ENCODE measurements at regions not wholly inside any gene's neighbourhood (a gene's known extent, or its start where the extent isn't known, plus 50 kb on each side); places are given as distances from the start of the nearest gene placed in this dataset.

DNA sequence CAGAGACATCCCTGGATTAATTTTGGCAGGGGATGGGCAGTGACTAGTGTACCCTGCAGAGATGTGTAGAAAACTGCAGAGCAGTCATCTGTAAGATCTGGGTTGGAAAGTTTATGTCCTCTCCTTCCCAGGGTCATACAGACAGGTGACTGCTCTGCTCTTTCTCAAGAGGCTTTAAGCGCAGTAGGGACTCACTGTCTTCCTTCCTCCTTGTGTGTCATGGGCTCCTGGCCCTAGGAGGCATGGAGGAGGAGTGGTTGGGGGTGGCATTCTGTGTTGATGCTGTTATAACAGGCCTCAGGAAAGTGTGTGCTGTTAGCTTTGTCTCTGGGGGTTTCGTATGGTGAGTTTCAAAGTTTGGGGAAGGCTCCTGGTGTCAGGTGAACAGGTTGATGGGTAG, 130.5 kb upstream of the MGAT5 start:
- Histone ChIP-seq H2AFZ (ENCODE audit: low read length) (no peak overlapping the region), H3K4me3 (ENCODE audit: low read depth, low read length, poor library complexity, severe bottlenecking) (no peak overlapping the region), H3K36me3 (ENCODE audit: insufficient read depth, low read length) (peaks cover 10% of the 10 kb centered on the region; the same call in 1 of the 2 replicates), H3K27ac (ENCODE audit: low read depth, low read length, poor library complexity, severe bottlenecking) (no peak overlapping the region), H3K4me1 (ENCODE audit: insufficient read depth, low read length, poor library complexity, severe bottlenecking) (peaks cover 58% of the 10 kb centered on the region), H3K9me3 (ENCODE audit: low read length) (no peaks in the 10 kb centered on the region), H3K9me2 (ENCODE audit: insufficient read depth, low read length) (no peaks in the 10 kb centered on the region), H3K4me2 (ENCODE audit: low read length) (peak overlapping the region; percentile 91), H3K79me2 (ENCODE audit: insufficient read depth, low read depth, low read length) (peaks cover 69% of the 10 kb centered on the region; the same call in 1 of the 2 replicates), H4K20me1 (ENCODE audit: insufficient read depth, low read length) (peaks cover 56% of the 10 kb centered on the region)
- intact Hi-C loops (cut with micrococcal nuclease; ENCODE audit: unreplicated experiment): loop anchor here (5.0 kb wide), 1 partner anchor 169 kb away; no protein-coding TSS in a partner anchor
- CTCF ChIA-PET (ENCODE audit: unreplicated experiment): no interaction called here
- POLR2A ChIA-PET: interaction anchor here (0.5 to 1.0 kb wide), 3 partner anchors 13 to 341 kb away, joined by 3 to 4 read pairs (median 3); no protein-coding TSS in a partner anchor
- DNase-seq (ENCODE audit: low spot score): no peak
- no TSS peak for BruUV-seq (replicated peaks)
- TF ChIP-seq, protein P1, sequence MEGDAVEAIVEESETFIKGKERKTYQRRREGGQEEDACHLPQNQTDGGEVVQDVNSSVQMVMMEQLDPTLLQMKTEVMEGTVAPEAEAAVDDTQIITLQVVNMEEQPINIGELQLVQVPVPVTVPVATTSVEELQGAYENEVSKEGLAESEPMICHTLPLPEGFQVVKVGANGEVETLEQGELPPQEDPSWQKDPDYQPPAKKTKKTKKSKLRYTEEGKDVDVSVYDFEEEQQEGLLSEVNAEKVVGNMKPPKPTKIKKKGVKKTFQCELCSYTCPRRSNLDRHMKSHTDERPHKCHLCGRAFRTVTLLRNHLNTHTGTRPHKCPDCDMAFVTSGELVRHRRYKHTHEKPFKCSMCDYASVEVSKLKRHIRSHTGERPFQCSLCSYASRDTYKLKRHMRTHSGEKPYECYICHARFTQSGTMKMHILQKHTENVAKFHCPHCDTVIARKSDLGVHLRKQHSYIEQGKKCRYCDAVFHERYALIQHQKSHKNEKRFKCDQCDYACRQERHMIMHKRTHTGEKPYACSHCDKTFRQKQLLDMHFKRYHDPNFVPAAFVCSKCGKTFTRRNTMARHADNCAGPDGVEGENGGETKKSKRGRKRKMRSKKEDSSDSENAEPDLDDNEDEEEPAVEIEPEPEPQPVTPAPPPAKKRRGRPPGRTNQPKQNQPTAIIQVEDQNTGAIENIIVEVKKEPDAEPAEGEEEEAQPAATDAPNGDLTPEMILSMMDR (conservative IDR thresholded peaks at IDR 0.05; ENCODE audit: low read length): no peak
- no peak for TF ChIP-seq EZH2phosphoT487 (IDR thresholded peaks at IDR 0.05; ENCODE audit: borderline replicate concordance, low read depth, low read length)

- Histone ChIP-seq H3K4me2 (ENCODE audit: low read length) (peak overlapping the region; percentile 91), H3K9me2 (ENCODE audit: insufficient read depth, low read length) (no peaks in the 10 kb centered on the region), H3K4me1 (ENCODE audit: insufficient read depth, low read length, poor library complexity, severe bottlenecking) (peaks cover 50% of the 10 kb centered on the region), H4K20me1 (ENCODE audit: insufficient read depth, low read length) (peaks cover 56% of the 10 kb centered on the region), H2AFZ (ENCODE audit: low read length) (no peak overlapping the region), H3K36me3 (ENCODE audit: insufficient read depth, low read length) (peaks cover 13% of the 10 kb centered on the region), H3K27ac (ENCODE audit: low read depth, low read length, poor library complexity, severe bottlenecking) (no peak overlapping the region), H3K4me3 (ENCODE audit: low read depth, low read length, poor library complexity, severe bottlenecking) (no peak overlapping the region), H3K9me3 (ENCODE audit: low read length) (0 out of 2 replicates have a peak, but pooled peaks cover 3% of the 10 kb centered on the region), H3K79me2 (ENCODE audit: insufficient read depth, low read depth, low read length) (peaks cover 78% of the 10 kb centered on the region)
- CTCF ChIA-PET (ENCODE audit: unreplicated experiment): no interaction called here
- DNase-seq (ENCODE audit: low spot score): peak; percentile 27
- TF ChIP-seq, protein P1 (conservative IDR thresholded peaks at IDR 0.05; ENCODE audit: low read length): no peak
- TF ChIP-seq EZH2phosphoT487 (IDR thresholded peaks at IDR 0.05; ENCODE audit: borderline replicate concordance, low read depth, low read length): no peak
- no TSS peak for BruUV-seq (replicated peaks)
- POLR2A ChIA-PET: no interaction called here
- intact Hi-C loops (cut with micrococcal nuclease; ENCODE audit: unreplicated experiment): loop anchor here (5.0 kb wide), 1 partner anchor 168 kb away; no protein-coding TSS in a partner anchor
Observed at GRCh38 chr2:134124047-134124753, 129.7 kb upstream of the MGAT5 start.

DNA sequence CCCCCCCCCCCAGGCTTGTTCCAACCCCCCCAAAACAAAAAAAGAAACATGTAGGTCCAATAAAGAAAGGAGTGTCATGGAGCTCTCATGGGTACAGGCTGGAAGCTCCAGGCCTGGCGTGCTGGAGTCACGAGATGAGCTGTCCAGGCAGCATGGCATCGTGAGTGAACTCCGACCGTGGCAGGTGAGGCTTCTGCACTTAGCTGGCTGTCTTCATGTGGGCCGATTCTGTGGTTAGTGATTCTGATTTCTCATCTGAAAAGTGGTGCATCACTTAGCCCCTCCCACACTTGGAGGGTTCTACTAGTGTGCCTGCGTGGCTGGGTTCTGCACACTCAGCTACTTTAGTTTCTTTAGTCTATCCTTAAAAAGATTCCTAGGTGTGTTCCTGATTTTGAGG, 126.4 kb upstream of the MGAT5 start:
- H3K27ac ChIP-seq (ENCODE audit: low read depth, low read length, poor library complexity, severe bottlenecking): no peak overlapping the region
- peaks cover 44% of the 10 kb centered on the region for H4K20me1 ChIP-seq (ENCODE audit: insufficient read depth, low read length)
- H3K79me2 ChIP-seq (ENCODE audit: insufficient read depth, low read depth, low read length): peaks cover 73% of the 10 kb centered on the region
- ChIA-PET POLR2A (interaction anchor here (0.6 to 0.7 kb wide), 5 partner anchors 89 to 1137 kb away, joined by 3 to 4 read pairs (median 3); no protein-coding TSS in a partner anchor), CTCF (ENCODE audit: unreplicated experiment) (interaction anchor here (1.0 to 1.3 kb wide), 2 partner anchors 87 to 284 kb away, joined by 3 to 4 read pairs; no protein-coding TSS in a partner anchor)
- H3K9me2 ChIP-seq (ENCODE audit: insufficient read depth, low read length): no peaks in the 10 kb centered on the region
- no peak for DNase-seq (ENCODE audit: low spot score)
- H3K4me2 ChIP-seq (ENCODE audit: low read length): peak overlapping the region; percentile 10; the same call in 1 of the 2 replicates
- peaks cover 35% of the 10 kb centered on the region for H3K4me1 ChIP-seq (ENCODE audit: insufficient read depth, low read length, poor library complexity, severe bottlenecking)
- no peak overlapping the region for H2AFZ ChIP-seq (ENCODE audit: low read length)
- no peak overlapping the region for H3K4me3 ChIP-seq (ENCODE audit: low read depth, low read length, poor library complexity, severe bottlenecking)
- peaks cover 8% of the 10 kb centered on the region; the same call in 1 of the 2 replicates for H3K9me3 ChIP-seq (ENCODE audit: low read length)
- no peak for TF ChIP-seq EZH2phosphoT487 (IDR thresholded peaks at IDR 0.05; ENCODE audit: borderline replicate concordance, low read depth, low read length)
- TF ChIP-seq, protein P1 (conservative IDR thresholded peaks at IDR 0.05; ENCODE audit: low read length): no peak
- no TSS peak for BruUV-seq (replicated peaks)
- intact Hi-C loops (cut with micrococcal nuclease; ENCODE audit: unreplicated experiment): no loop called here
- H3K36me3 ChIP-seq (ENCODE audit: insufficient read depth, low read length): peaks cover 41% of the 10 kb centered on the region
